DND-41 (cell line): ENCODE measurements at regions not wholly inside any gene's neighbourhood (a gene's known extent, or its start where the extent isn't known, plus 50 kb on each side); places are given as distances from the start of the nearest gene placed in this dataset.

Source experiments
- ATAC-seq: fragments of 200-7000 bp; cut with Tn5 transposase; 3 replicates; pipeline ENCODE4 v1.9.1; 2021; ENCODE audit warnings: low read depth; ENCODE audit not compliant: insufficient read depth
- DNase-seq: peaks from one replicate; pipeline ENCODE4 v3.0.0-alpha.2; 2020
- H2AFZ ChIP-seq: 2 replicates; pipeline ENCODE4 v1.6.0; 2012; ENCODE audit warnings: low read depth, low read length
- H3K27ac ChIP-seq: 2 replicates; pipeline ENCODE4 v1.5.1; 2012; ENCODE audit warnings: low read length, inconsistent platforms
- H3K27me3 ChIP-seq: fragments of 200-600 bp; sonication (generic); 2 replicates; pipeline ENCODE4 v1.6.0; 2012; ENCODE audit warnings: low read length, mild to moderate bottlenecking, inconsistent platforms; ENCODE audit not compliant: insufficient read depth, poor library complexity
- H3K36me3 ChIP-seq: 2 replicates; pipeline ENCODE4 v1.5.1; 2012; ENCODE audit warnings: low read length, inconsistent platforms; ENCODE audit not compliant: insufficient read depth
- H3K4me1 ChIP-seq: 2 replicates; pipeline ENCODE4 v1.5.1; 2012; ENCODE audit warnings: mild to moderate bottlenecking, low read length; ENCODE audit not compliant: insufficient read depth
- H3K4me2 ChIP-seq: 2 replicates; pipeline ENCODE4 v1.6.0; 2012; ENCODE audit warnings: mild to moderate bottlenecking, moderate library complexity, low read length, inconsistent platforms; ENCODE audit not compliant: insufficient read depth
- H3K4me3 ChIP-seq, 2 experiments: fragments of 200-600 bp in 1 of 2; shearing (Covaris generic) in 1 of 2; 2 replicates each; pipeline ENCODE4 v1.5.1; 2012 to 2016; ENCODE audit warnings: inconsistent platforms in 2 of 2, low read length in 2 of 2, mild to moderate bottlenecking in 2 of 2, low read depth in 1 of 2, moderate library complexity in 1 of 2
- H3K79me2 ChIP-seq: 2 replicates; pipeline ENCODE4 v1.6.0; 2012; ENCODE audit warnings: low read length, inconsistent platforms; ENCODE audit not compliant: insufficient read depth
- H3K9ac ChIP-seq: 2 replicates; pipeline ENCODE4 v1.6.0; 2012; ENCODE audit warnings: low read depth, mild to moderate bottlenecking, inconsistent platforms, low read length, moderate library complexity
- H3K9me3 ChIP-seq: 2 replicates; pipeline ENCODE4 v1.5.1; 2012; ENCODE audit warnings: low read length, moderate library complexity, mild to moderate bottlenecking, inconsistent platforms; ENCODE audit not compliant: insufficient read depth, severe bottlenecking
- H4K20me1 ChIP-seq: 2 replicates; pipeline ENCODE4 v1.6.0; 2012; ENCODE audit warnings: low read length; ENCODE audit not compliant: insufficient read depth
- EZH2 ChIP-seq: IDR thresholded peaks from 3 replicates; pipeline ENCODE4 v1.6.1; 2012; ENCODE audit warnings: borderline replicate concordance, low read depth, mild to moderate bottlenecking, moderate library complexity, low read length, inconsistent platforms; ENCODE audit not compliant: severe bottlenecking
- TF ChIP-seq, protein P1 (sequence below): IDR thresholded peaks from 2 replicates; pipeline ENCODE4 v1.5.1; 2012; ENCODE audit warnings: borderline replicate concordance, low read length, moderate library complexity, mild to moderate bottlenecking; ENCODE audit not compliant: poor library complexity, severe bottlenecking; ENCODE audit errors: extremely low read depth

GRCh38 chr5:20370061-20370460 lies 382.1 kb upstream of the CDH18 start:
- H3K9me3 ChIP-seq = no peaks in the 10 kb centered on the region
- no peak for DNase-seq
- no peaks in the 10 kb centered on the region for H4K20me1 ChIP-seq
- H3K27ac ChIP-seq = no peak overlapping the region
- H3K4me1 ChIP-seq = no peaks in the 10 kb centered on the region
- TF ChIP-seq, protein P1, sequence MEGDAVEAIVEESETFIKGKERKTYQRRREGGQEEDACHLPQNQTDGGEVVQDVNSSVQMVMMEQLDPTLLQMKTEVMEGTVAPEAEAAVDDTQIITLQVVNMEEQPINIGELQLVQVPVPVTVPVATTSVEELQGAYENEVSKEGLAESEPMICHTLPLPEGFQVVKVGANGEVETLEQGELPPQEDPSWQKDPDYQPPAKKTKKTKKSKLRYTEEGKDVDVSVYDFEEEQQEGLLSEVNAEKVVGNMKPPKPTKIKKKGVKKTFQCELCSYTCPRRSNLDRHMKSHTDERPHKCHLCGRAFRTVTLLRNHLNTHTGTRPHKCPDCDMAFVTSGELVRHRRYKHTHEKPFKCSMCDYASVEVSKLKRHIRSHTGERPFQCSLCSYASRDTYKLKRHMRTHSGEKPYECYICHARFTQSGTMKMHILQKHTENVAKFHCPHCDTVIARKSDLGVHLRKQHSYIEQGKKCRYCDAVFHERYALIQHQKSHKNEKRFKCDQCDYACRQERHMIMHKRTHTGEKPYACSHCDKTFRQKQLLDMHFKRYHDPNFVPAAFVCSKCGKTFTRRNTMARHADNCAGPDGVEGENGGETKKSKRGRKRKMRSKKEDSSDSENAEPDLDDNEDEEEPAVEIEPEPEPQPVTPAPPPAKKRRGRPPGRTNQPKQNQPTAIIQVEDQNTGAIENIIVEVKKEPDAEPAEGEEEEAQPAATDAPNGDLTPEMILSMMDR = no peak
- no peak for TF ChIP-seq EZH2
- ATAC-seq = no peak
- H3K4me3 ChIP-seq = no peak overlapping the region
- no peak overlapping the region for H2AFZ ChIP-seq
- no peak overlapping the region for H3K9ac ChIP-seq
- no peaks in the 10 kb centered on the region for H3K79me2 ChIP-seq
- H3K4me2 ChIP-seq = no peak overlapping the region
- H3K36me3 ChIP-seq = no peaks in the 10 kb centered on the region
- no peaks in the 10 kb centered on the region for H3K27me3 ChIP-seq

GRCh38 chr5:20369518-20369885 lies 381.5 kb upstream of the CDH18 start:
- Histone ChIP-seq H3K27me3 (no peaks in the 10 kb centered on the region), H2AFZ (no peak overlapping the region), H3K9ac (no peak overlapping the region), H3K4me3 (no peak overlapping the region), H3K4me1 (no peaks in the 10 kb centered on the region), H4K20me1 (no peaks in the 10 kb centered on the region), H3K79me2 (no peaks in the 10 kb centered on the region), H3K9me3 (no peaks in the 10 kb centered on the region), H3K4me2 (no peak overlapping the region), H3K27ac (no peak overlapping the region), H3K36me3 (no peaks in the 10 kb centered on the region)
- no peak for DNase-seq
- TF ChIP-seq, protein P1 = no peak
- ATAC-seq = no peak

DNA sequence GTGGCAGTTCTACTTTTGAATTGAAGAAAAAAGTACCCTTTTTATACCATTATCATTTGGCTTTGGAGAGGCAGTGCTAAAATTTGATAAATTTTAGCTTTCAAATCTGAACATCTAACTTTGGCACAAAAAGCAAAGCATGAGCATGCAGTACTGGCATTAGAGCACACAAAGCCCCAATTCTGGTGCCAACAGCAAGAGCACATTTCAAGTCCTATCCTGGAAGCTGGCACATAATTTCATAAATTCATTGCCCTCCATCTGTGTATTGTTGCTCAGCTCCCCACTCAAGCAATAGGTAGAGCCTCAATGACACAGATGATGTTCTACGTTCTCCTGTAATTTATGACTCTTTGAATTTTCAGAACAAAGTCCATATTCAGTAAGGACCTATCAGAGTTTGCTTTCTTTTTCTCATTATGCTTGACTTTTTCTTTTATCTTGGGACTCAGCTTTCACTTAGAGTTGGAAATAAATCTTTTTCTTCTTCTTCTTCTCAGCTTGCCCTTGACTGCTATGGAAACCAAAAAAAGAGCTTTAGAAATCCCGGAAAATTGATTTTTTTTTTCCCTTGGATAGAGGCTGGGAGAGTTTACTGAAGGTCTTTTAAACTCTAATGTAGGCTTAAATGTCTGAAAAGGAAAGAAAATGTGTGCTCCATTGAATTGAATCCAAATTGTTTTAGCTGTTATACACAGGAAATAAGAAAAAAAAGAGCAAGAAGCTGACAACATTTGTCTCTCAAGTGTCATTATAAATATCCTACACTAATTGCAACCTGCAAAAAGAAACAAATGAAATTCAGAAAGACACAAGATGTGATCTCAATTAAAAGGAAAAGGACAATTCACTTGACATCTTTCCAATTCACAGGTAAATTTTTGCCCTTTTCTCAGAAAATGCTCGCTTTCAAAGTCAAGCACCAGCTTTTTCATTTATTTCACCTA lies 380.8 kb upstream of the CDH18 start:
- Histone ChIP-seq H3K9me3 (no peaks in the 10 kb centered on the region), H3K9ac (no peak overlapping the region), H2AFZ (no peak overlapping the region)

More for the DNA sequence above, 380.8 kb upstream of the CDH18 start:
- Histone ChIP-seq H3K27ac (no peak overlapping the region), H3K4me3 (no peak overlapping the region), H3K27me3 (no peaks in the 10 kb centered on the region), H3K79me2 (no peaks in the 10 kb centered on the region), H3K36me3 (no peaks in the 10 kb centered on the region), H4K20me1 (no peaks in the 10 kb centered on the region), H3K4me2 (no peak overlapping the region), H3K4me1 (no peaks in the 10 kb centered on the region)
- no peak for TF ChIP-seq EZH2
- TF ChIP-seq, protein P1 = no peak
- DNase-seq = no peak
- no peak for ATAC-seq
